GF-D8 (cell line): ENCODE measurements at regions not wholly inside any gene's neighbourhood (a gene's known extent, or its start where the extent isn't known, plus 50 kb on each side); places are given as distances from the start of the nearest gene placed in this dataset.

Experiments used
- DNase-seq: peaks from one replicate; lab custom pipeline; 2025; lab: John Stamatoyannopoulos, UW

DNA sequence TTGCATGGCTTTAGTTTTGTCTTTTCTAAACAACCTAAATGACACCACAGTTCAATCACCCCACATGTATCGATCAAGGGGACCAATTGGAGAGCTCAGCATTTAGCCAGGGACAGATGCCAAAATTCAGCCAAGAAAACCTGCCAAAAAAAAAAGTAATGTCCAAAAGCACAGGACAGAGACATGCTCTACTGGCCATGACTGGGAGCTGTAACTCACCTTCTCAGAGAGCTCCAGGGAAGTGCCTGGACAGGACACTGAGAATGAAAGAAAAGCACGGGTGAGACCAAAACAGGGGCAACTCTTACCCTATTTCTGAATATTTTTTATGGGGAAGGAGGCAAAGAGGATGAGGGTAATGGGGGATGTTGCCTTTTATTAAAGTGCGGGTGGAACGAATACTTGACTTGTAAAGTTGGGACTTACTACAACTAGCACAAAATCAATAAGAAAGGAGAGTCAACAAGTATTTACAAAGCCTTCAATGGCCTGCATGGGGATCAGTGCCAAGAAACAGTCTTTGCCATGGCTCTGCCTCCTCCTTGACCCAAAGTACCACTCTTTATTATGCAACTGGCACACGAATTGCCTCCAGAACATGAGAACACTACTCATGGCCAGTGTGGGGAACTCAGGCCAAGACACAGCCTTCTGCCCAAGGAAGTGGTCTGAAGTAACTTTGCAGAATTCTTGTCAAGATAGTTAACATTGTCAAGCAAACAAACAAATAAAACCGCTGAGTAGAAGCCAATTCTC, 72.9 kb upstream of the HK2 start:
- no peak for DNase-seq

DNA sequence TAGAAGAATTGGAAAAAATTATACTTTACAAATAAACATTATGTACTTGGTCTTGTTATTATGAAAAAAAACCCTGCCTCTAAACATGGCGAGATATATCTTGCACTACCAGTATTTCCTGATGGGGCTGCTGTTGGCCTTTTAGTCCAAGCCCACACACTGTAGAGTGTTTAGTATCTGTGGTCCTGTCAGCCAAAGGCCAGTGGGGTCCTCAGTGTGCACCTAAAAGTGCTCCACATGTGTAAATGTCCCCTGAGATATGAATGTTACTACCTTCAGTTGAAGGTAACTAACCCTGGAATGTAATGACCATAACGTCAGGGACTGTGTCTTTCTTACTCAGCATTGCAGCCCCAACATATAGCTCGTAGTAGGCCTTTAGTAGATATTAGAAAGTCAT, 71.1 kb upstream of the HK2 start:
- DNase-seq = no peak

DNA sequence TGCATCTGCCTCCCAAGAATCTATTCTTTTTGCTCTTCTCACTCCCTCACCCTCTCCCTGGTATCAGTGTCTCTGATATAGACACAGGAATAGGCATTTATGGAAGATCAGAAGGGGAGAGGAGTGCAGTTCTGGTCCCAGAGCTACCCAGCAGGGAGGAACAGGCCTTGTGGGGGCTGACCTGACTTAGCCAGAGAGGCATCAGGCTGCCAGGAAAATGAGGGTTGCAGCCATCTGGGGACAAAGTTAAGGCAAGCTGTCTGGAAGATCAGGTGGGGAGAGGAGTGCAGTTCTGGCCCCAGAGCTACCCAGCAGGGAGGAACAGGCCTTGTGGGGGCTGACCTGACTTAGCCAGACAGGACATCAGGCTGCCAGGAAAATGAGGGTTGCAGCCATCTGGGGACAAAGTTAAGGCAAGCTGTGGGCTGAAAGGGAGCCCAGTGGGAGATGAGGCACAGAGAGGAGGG, 69.9 kb upstream of the HK2 start:
- no peak for DNase-seq

DNA sequence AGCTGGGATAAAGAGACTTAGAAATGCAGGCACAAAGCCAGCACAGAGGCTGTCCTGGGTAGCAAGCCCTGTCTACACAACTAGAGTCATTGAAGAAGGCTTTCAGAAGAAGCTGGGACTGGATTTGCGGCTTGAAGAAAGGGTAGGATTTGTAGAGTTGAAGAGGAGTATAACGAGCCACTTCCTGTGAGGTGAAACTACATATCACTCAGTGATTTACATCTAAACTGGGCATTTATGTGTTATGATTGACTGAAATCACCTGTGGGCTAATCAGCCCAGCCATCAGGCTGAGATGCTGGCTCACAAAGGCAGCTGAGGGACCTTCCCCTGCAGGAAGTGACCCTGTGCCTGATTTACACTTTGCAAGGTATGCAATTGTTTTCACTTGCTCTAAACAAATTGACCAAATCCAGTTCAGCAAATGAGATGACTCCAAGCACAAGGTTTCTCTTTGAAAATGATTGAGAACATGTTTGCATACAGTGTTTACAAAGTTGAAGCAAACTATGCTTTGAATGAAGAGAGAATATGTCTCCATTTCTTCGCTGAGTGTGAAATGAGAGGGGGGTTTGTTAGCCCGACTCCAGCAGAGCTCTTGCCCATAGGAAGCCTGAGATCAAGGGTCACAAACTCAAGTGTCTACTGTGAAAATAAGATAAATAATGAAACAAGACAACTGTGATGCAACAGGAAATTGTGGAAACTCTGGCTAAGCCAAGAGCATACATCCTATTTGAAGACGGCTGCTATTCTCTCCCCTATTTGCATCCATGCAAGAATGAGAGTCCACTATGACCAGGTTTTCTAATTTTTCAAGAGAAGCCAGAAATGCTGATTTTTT, 69.3 kb upstream of the HK2 start:
- DNase-seq = peak; percentile 84

DNA sequence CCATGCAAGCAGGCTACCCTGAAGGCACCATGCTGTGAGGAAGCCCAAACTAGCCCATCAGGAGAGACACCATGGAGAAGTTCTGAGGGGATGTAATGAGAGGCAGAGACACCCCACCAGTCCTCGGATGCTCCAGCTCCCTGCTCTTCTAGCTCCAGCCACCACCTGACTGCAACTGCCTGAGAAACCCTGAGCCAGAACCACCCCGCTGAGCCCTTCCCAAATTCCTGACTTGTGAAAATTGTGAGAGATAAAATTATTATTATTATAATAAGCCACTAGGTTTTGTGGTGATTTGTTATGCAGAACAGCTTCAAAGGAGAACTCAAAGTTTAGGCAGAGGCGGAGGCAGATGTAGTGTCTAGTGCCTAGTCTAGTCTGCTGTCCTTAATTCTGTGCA, 67.1 kb upstream of the HK2 start:
- DNase-seq = no peak

DNA sequence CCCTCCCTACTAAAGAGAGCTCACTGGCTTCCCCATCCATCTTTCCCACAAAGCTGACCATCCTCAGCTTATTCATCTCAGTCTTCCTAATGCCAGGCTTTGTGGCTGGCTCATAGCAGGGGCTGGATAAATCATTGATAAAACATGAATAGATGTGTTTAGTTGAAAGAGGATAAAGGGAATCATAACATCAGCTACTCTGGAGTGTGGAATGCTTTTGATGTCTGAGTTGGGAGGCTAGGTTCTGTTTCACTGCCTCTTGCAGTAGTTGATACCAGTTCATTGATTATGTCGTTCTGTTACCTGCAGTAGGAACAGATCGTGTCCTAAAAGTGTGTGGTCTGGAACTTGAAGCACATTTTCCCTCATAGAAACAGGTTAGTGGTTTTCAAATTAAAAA, 66.3 kb upstream of the HK2 start:
- DNase-seq = no peak

DNA sequence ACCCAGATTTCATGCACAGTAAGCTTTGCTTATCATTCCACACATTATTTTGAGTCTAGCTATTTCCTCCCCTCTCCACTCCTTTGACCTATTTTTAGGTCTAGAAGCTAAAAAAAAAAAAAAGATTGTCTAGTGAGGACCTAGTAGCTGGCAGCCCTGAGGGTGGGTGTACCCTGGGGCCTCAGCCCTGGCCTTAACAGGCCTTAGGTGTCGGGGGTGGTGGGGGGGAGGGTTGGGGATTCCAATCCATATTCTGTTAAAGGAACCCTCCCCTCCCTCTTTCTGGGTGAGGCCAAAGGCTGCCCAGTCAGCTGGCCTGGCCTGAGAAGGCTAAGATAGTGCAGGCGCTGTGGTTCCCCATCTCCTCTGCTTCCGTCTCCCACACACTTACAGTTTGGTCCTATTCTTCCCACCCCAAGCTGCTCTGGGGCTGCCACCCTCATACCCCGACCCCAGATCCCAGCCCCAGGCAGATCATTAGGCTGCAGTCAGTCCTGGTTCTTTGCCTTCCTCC, 65.5 kb upstream of the HK2 start:
- DNase-seq = no peak

DNA sequence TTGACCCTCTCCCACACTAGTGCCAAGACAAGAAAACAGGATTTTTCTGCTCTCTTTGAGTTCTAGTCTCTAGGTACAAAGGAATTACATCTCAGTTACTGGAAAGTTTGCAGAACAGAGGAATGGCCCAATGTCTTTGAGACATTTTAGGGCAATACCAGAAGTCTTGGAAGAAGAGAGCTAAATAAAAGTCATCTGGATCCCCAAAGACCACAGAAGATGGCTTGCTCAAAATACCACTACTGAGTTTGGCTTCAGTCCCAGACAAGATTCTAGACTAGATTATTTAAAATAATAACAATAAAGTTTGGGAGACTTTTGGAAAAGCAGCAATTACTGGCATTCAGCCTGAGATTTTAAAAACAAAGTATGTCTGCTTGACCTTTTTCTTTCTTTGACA, 61.9 kb upstream of the HK2 start:
- DNase-seq = no peak

DNA sequence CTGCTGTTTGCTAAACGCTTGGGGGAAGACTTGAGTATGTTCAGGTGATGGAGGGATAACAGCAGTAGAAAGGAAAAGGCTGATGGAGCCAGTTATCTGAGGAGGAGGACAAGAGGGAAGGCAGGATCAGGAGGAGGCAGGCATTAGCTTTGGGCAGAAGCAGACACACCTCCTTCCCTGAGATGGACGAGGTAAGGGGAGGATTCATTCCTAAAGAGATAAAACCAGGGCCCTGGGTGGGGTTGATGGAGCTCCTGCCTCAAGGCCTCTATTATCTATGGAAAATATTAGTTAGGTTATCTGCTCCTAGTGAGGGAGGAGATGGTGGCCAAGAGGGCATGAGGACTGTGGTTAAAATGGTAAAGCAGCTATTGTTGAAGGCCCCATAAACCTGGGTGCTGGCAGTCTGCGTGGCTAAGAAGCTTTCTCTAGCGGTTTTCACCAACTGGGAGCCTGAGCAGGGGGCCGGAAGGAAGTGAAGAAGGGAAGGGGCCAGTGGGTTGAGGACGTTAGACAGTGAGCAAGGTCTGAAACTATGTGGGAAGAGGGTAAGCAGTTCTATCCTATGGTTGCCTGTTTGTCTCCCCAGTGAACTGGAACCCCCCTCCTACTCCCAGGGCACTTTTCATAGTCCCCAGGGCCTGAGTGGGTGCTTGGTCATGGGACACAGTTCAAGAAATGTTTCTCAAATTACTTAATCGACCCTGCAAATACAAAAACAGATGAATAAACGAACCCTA, 56.6 kb upstream of the HK2 start:
- peak; percentile 40 for DNase-seq

DNA sequence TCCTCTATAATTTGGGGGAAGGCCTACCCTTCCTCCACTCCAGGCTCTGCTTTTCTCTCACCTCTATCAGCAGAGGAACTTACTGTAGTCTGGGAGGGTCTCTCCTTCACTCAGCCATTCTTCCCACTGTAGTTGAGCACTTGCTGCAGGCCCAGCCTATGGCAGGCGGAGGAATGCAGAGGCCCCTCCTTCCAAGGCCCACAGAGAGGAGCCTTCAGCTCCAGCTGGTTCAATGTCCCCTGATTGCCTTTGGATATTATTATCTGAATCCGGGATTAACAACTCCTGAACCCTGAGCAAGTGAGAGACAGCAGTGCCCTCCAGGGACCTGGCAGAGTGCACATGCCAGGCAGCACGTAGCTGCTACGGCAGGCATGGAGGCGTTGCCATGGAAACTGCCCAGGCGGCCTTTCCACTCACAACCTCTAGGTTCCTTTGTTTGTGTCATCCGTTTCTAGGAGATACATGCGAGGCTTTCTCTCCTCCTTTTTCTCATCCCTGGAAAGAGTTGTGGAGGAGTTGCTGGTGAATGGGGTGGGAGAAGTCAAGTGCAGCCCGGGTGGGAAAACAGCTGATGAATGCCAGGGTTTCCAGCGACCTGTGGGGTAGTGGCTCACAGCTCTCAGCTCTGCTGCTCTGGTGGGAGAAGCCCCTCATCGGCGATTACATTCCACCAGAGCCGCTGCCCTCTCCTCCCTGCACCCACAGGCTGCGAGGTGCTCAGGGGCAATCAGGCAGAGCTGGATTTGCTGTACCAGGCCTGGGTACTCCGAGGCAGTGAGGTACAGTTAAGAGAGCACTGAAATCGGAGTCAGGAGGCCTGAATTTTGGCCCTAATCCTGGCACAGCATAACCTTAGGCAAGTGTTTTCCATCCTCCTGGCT, 55.3 kb upstream of the HK2 start:
- no peak for DNase-seq

DNA sequence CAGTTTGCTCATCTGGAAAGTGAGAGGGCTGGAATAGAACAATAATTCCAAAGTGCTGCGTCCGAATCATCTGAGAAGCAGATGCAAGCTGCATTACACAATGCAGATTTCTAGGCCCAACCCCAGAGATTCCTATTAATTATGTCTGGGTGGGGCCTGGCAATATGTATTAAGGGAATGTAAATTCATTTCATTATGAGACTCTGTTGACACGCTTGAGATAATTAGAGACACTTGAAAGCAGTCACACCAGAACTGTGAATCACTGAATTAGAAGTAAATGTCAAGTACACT, 54.7 kb upstream of the HK2 start:
- DNase-seq = no peak

DNA sequence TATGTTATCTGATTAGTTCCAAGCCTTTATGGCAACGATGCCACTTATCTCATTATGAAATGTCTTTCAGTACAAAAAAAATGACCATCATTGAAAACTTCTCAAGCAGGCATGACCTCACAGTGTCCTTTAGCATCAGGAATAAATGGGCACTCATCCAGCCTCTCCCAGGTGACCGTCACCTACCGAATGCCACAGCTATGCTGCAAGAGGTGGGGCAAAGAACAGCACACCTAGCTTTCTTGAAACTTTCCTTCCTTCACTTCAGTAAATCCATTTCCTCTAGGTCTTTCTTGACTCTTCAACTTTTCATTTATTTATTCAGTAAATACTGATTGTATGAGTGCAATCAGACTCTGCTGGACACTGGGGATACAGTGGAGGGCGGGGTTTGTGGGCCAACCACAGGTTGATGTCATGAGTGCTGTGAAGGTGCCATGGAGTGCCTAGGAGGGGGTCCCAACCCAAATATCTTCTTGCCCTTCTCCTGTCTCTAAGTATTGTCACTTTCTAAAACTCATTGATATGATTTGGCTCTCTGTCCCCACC, 54.3 kb upstream of the HK2 start:
- DNase-seq = no peak
